Cerebellar nuclear complex (tissue), 1 donor: ENCODE measurements at regions not wholly inside any gene's neighbourhood (a gene's known extent, or its start where the extent isn't known, plus 50 kb on each side); places are given as distances from the start of the nearest gene placed in this dataset.
"Not testable (repeated sequence)": the region's sequence is repeated elsewhere in the genome, so short reads cannot be mapped to it uniquely, and the experiment has no call there.

Experiments
- DNase-seq, 2 experiments: peaks; one replicate each; lab custom pipeline; 2025; lab: John Stamatoyannopoulos, UW

GRCh38 chr11:45384711-45385241 lies 98.6 kb upstream of the SYT13 start:
- no peak for DNase-seq

GRCh38 chr11:45384016-45384415 lies 97.9 kb upstream of the SYT13 start:
- DNase-seq: no peak

GRCh38 chr11:45383224-45383623 lies 97.1 kb upstream of the SYT13 start:
- no peak for DNase-seq

- no peak for DNase-seq
Measured at GRCh38 chr11:45382133-45382878, 96.2 kb upstream of the SYT13 start.

GRCh38 chr11:45379162-45379863 lies 93.2 kb upstream of the SYT13 start:
- no peak for DNase-seq

- no peak for DNase-seq
Measured at GRCh38 chr11:45378516-45378915, 92.4 kb upstream of the SYT13 start.

GRCh38 chr11:45374653-45375059 lies 88.5 kb upstream of the SYT13 start:
- DNase-seq: no peak

GRCh38 chr11:45374130-45374529 lies 88.0 kb upstream of the SYT13 start:
- DNase-seq: no peak

GRCh38 chr11:45373506-45374035 lies 87.4 kb upstream of the SYT13 start:
- DNase-seq: no peak

GRCh38 chr11:45372414-45372813 lies 86.3 kb upstream of the SYT13 start:
- DNase-seq: not testable (repeated sequence)

- peak in 1 of 2 experiments; percentile 74 for DNase-seq
Measured at GRCh38 chr11:45371251-45372115, 85.3 kb upstream of the SYT13 start.

- no peak for DNase-seq
Measured at GRCh38 chr11:45369313-45369712, 83.2 kb upstream of the SYT13 start.

GRCh38 chr11:45368697-45369096 lies 82.6 kb upstream of the SYT13 start:
- DNase-seq: no peak

GRCh38 chr11:45366619-45367190 lies 80.6 kb upstream of the SYT13 start:
- no peak for DNase-seq

- DNase-seq: no peak
Measured at GRCh38 chr11:45365961-45366618, 79.9 kb upstream of the SYT13 start.

GRCh38 chr11:45362636-45363035 lies 76.5 kb upstream of the SYT13 start:
- DNase-seq: no peak

- no peak for DNase-seq
Measured at GRCh38 chr11:45361551-45361950, 75.4 kb upstream of the SYT13 start.

GRCh38 chr11:45355706-45356041 lies 69.5 kb upstream of the SYT13 start:
- no peak for DNase-seq

GRCh38 chr11:45354976-45355705 lies 69.0 kb upstream of the SYT13 start:
- DNase-seq: peak in 1 of 2 experiments; percentile 50

GRCh38 chr11:45348729-45349128 lies 62.6 kb upstream of the SYT13 start:
- DNase-seq: no peak
